ENCODE measurements at regions not wholly inside any gene's neighbourhood (a gene's known extent, or its start where the extent isn't known, plus 50 kb on each side); places are given as distances from the start of the nearest gene placed in this dataset.

GRCh38 chr11:92505689-92506088 lies 281.1 kb downstream of the FAT3 start:
- ChIA-PET CTCF (ENCODE audit: partially characterized antibody) (interaction anchor here (1.2 kb wide), 1 partner anchor 165 kb away, joined by 4 read pairs; no protein-coding TSS in a partner anchor), POLR2A (ENCODE audit: partially characterized antibody) (no interaction called here)
- DNase-seq (ENCODE audit: low read depth in 1 of 2, low spot score in 2 of 2) = no peak
- no peak overlapping the region for H3K27ac ChIP-seq (ENCODE audit: low read depth, low read length)
- no peak for FAIRE-seq
- no peak overlapping the region for H2BK12ac ChIP-seq (ENCODE audit: low read depth, low read length)
- TF ChIP-seq CHD2 (IDR thresholded peaks at IDR 0.05; ENCODE audit: low read length) (no peak), ASH2L (IDR thresholded peaks at IDR 0.05; ENCODE audit: low read length) (no peak), HDAC6 (IDR thresholded peaks at IDR 0.05; ENCODE audit: low read depth, low read length) (no peak), EP300 (IDR thresholded peaks at IDR 0.05; ENCODE audit: borderline replicate concordance in 1 of 2, low read depth in 2 of 2, low read length in 2 of 2) (no peak), TAF1 (IDR thresholded peaks at IDR 0.05; ENCODE audit: low read depth, low read length) (no peak), RNF2 (IDR thresholded peaks at IDR 0.05; ENCODE audit: borderline replicate concordance, low read depth, low read length, missing control alignments, poor library complexity, severe bottlenecking) (no peak), KDM5A (IDR thresholded peaks at IDR 0.05; ENCODE audit: low read length) (no peak), POU5F1 (IDR thresholded peaks at IDR 0.05; ENCODE audit: low read depth, low read length) (no peak)
- H2AK5ac ChIP-seq (ENCODE audit: low read depth, low read length) = no peak overlapping the region
- H3K9ac ChIP-seq (replicated peaks in 1 of 4; ENCODE audit: extremely low read depth in 1 of 4, low read depth in 3 of 4, low read length in 3 of 4) = no peak overlapping the region
- no peak overlapping the region for H3K4me3 ChIP-seq (ENCODE audit: extremely low read depth in 1 of 4, insufficient read depth in 2 of 4, low read depth in 3 of 4, low read length in 4 of 4)
- H4K20me1 ChIP-seq (replicated peaks in 1 of 2; ENCODE audit: control insufficient read depth in 1 of 2, insufficient read depth in 2 of 2, low read length in 2 of 2) = no peaks in the 10 kb centered on the region
- no peaks in the 10 kb centered on the region for H3K27me3 ChIP-seq (replicated peaks in 1 of 4; ENCODE audit: control insufficient read depth in 3 of 4, extremely low read depth in 1 of 4, insufficient read depth in 3 of 4, low read length in 3 of 4)
- H3K18ac ChIP-seq (ENCODE audit: extremely low read depth, low read length) = no peak overlapping the region
- no peak overlapping the region for H2AFZ ChIP-seq (ENCODE audit: low read length)
- no peak overlapping the region for H2BK15ac ChIP-seq (ENCODE audit: low read length)
- H3K36me3 ChIP-seq (ENCODE audit: control insufficient read depth in 2 of 4, insufficient read depth in 4 of 4, low read length in 3 of 4) = no peaks in the 10 kb centered on the region
- H3K79me2 ChIP-seq (ENCODE audit: control insufficient read depth in 1 of 2, insufficient read depth in 2 of 2, low read length in 2 of 2) = 0 out of 4 replicates have a peak, but pooled peaks cover 0 to 3% of the 10 kb centered on the region in 2 experiments
- no peaks in the 10 kb centered on the region for H3K9me3 ChIP-seq (ENCODE audit: insufficient read depth in 2 of 2, low read depth in 1 of 2, low read length in 1 of 2)
- H4K91ac ChIP-seq (replicated peaks; ENCODE audit: insufficient read length, low read length) = no peak overlapping the region
- no peak overlapping the region for H3K56ac ChIP-seq (replicated peaks; ENCODE audit: insufficient read length, low read depth, low read length)
- 91% methylated on average over 4 of the region's 4 CpGs; no CpG with 5 or more reads in 1 of the 2 experiments for WGBS, 2 experiments (ENCODE audit: extremely low coverage in 1 of 2, insufficient coverage in 1 of 2, insufficient read length in 1 of 2, insufficient replicate concordance in 2 of 2, low coverage in 1 of 2, low lambda C conversion rate in 2 of 2, missing lambda C conversion rate in 1 of 2)
- no peak overlapping the region for H3K4me2 ChIP-seq (ENCODE audit: insufficient read depth in 1 of 2, low read depth in 2 of 2, low read length in 2 of 2)
- no peaks in the 10 kb centered on the region for H3K79me1 ChIP-seq (ENCODE audit: low read depth, low read length)
- no peaks in the 10 kb centered on the region for H3K23me2 ChIP-seq (ENCODE audit: low read depth, low read length)
- H4K5ac ChIP-seq (ENCODE audit: insufficient read length, low read depth, low read length) = no peak overlapping the region
- no peak overlapping the region for H3K23ac ChIP-seq (ENCODE audit: insufficient read length)
- no peak overlapping the region for H2BK5ac ChIP-seq (ENCODE audit: low read depth, low read length)
- no peak overlapping the region for H2BK20ac ChIP-seq (ENCODE audit: low read length)
- no peak overlapping the region for H3K4ac ChIP-seq (replicated peaks; ENCODE audit: insufficient read length, low read depth, low read length)
- no peak overlapping the region for H2BK120ac ChIP-seq (replicated peaks; ENCODE audit: low read depth, low read length)
- H4K8ac ChIP-seq (ENCODE audit: extremely low read depth, insufficient read depth, low read length) = no peak overlapping the region
- H3K14ac ChIP-seq (ENCODE audit: insufficient read length) = no peak overlapping the region
- peaks cover 0 to 8% (median 6%) of the 10 kb centered on the region in 4 experiments; a peak in 3 of 7 replicates for H3K4me1 ChIP-seq (replicated peaks in 1 of 4; ENCODE audit: control insufficient read depth in 3 of 4, insufficient read depth in 4 of 4, low read length in 3 of 4)
